ENCODE measurements at regions not wholly inside any gene's neighbourhood (a gene's known extent, or its start where the extent isn't known, plus 50 kb on each side); places are given as distances from the start of the nearest gene placed in this dataset.
"Not testable (repeated sequence)": the region's sequence is repeated elsewhere in the genome, so short reads cannot be mapped to it uniquely, and the experiment has no call there.

GRCh38 chr11:49377978-49378377, 169.6 kb upstream of the FOLH1 start:
- peaks cover 0 to 2% (median 0%) of the 10 kb centered on the region in 4 donors for H3K4me1 ChIP-seq (ENCODE audit: control insufficient read depth in 4 of 4, insufficient read depth in 4 of 4, low read length in 3 of 4)
- H3K4me3 ChIP-seq (ENCODE audit: low read depth in 1 of 3, low read length in 3 of 3): no peak overlapping the region
- no peaks in the 10 kb centered on the region for H3K36me3 ChIP-seq (ENCODE audit: control insufficient read depth in 4 of 4, insufficient read depth in 3 of 4, low read depth in 1 of 4, low read length in 3 of 4)
- no peak overlapping the region for H3K9ac ChIP-seq (ENCODE audit: low read depth in 1 of 2, low read length in 2 of 2)
- H3K9me3 ChIP-seq (ENCODE audit: control insufficient read depth in 4 of 4, low read length in 3 of 4): no peaks in the 10 kb centered on the region
- no peak overlapping the region for H3K27ac ChIP-seq (ENCODE audit: low read depth in 1 of 2, low read length in 2 of 2)
- TF ChIP-seq RXRA (IDR thresholded peaks at IDR 0.05) (no peak), MAX (IDR thresholded peaks at IDR 0.05) (no peak), ZBTB33 (IDR thresholded peaks at IDR 0.05) (no peak)
- TF ChIP-seq, protein P1, sequence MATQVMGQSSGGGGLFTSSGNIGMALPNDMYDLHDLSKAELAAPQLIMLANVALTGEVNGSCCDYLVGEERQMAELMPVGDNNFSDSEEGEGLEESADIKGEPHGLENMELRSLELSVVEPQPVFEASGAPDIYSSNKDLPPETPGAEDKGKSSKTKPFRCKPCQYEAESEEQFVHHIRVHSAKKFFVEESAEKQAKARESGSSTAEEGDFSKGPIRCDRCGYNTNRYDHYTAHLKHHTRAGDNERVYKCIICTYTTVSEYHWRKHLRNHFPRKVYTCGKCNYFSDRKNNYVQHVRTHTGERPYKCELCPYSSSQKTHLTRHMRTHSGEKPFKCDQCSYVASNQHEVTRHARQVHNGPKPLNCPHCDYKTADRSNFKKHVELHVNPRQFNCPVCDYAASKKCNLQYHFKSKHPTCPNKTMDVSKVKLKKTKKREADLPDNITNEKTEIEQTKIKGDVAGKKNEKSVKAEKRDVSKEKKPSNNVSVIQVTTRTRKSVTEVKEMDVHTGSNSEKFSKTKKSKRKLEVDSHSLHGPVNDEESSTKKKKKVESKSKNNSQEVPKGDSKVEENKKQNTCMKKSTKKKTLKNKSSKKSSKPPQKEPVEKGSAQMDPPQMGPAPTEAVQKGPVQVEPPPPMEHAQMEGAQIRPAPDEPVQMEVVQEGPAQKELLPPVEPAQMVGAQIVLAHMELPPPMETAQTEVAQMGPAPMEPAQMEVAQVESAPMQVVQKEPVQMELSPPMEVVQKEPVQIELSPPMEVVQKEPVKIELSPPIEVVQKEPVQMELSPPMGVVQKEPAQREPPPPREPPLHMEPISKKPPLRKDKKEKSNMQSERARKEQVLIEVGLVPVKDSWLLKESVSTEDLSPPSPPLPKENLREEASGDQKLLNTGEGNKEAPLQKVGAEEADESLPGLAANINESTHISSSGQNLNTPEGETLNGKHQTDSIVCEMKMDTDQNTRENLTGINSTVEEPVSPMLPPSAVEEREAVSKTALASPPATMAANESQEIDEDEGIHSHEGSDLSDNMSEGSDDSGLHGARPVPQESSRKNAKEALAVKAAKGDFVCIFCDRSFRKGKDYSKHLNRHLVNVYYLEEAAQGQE (IDR thresholded peaks at IDR 0.05): peak; percentile 4
- TF ChIP-seq, protein P2, sequence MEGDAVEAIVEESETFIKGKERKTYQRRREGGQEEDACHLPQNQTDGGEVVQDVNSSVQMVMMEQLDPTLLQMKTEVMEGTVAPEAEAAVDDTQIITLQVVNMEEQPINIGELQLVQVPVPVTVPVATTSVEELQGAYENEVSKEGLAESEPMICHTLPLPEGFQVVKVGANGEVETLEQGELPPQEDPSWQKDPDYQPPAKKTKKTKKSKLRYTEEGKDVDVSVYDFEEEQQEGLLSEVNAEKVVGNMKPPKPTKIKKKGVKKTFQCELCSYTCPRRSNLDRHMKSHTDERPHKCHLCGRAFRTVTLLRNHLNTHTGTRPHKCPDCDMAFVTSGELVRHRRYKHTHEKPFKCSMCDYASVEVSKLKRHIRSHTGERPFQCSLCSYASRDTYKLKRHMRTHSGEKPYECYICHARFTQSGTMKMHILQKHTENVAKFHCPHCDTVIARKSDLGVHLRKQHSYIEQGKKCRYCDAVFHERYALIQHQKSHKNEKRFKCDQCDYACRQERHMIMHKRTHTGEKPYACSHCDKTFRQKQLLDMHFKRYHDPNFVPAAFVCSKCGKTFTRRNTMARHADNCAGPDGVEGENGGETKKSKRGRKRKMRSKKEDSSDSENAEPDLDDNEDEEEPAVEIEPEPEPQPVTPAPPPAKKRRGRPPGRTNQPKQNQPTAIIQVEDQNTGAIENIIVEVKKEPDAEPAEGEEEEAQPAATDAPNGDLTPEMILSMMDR (IDR thresholded peaks at IDR 0.05; ENCODE audit: low read depth, low read length, missing input control): no peak
- no peak for DNase-seq (ENCODE audit: low spot score)
- 41% methylated on average over 7 of the region's 7 CpGs for WGBS
- no peaks in the 10 kb centered on the region for H3K27me3 ChIP-seq (ENCODE audit: control insufficient read depth in 4 of 4, insufficient read depth in 4 of 4, low read length in 3 of 4)

DNA sequence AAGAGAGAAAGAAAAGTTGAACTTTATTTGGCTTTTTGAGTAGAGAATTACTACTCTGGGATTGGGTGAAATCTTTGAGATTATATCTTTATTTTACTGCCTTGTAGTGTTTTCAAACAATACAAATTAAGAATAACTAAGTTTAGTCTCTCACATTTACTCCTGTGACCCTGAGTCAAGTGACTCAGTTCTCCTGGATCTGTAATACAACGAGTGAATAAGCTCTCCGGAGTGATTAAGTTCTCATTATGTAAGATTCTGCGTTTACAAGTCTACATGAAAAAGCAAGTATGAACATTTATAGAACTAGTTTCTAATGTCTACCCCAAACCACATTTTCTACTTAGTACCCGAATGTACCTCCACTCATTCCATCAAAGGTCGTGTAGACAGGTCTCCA, 165.5 kb upstream of the FOLH1 start:
- not testable (repeated sequence) for H3K36me3 ChIP-seq (ENCODE audit: control insufficient read depth in 4 of 4, insufficient read depth in 3 of 4, low read depth in 1 of 4, low read length in 3 of 4); H3K9ac ChIP-seq (ENCODE audit: low read depth in 1 of 2, low read length in 2 of 2); H3K4me3 ChIP-seq (ENCODE audit: low read depth in 1 of 3, low read length in 3 of 3); DNase-seq (ENCODE audit: low spot score); H3K9me3 ChIP-seq (ENCODE audit: control insufficient read depth in 4 of 4, low read length in 3 of 4); H3K27ac ChIP-seq (ENCODE audit: low read depth in 1 of 2, low read length in 2 of 2); H3K27me3 ChIP-seq (ENCODE audit: control insufficient read depth in 4 of 4, insufficient read depth in 4 of 4, low read length in 3 of 4); H3K4me1 ChIP-seq (ENCODE audit: control insufficient read depth in 4 of 4, insufficient read depth in 4 of 4, low read length in 3 of 4)
- WGBS: 85% methylated on average over 5 of the region's 5 CpGs

DNA sequence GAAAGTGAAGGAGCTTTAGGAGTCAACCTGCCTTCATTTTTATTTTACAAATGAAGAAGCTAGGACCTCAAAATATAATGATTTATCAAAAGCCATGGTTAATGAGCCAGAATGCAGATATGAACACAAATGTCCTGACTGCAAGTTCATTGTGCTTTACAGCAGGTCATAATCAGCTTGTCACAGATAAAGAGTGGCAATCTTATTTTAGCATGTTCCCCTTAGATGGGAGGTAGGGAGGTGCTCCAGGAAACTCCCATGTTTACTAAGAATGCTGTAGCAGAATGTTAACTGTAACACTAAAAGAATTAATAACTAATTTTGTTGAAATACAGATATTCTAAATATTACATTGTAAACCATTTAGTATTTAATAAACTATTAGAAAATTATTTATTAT, 165.0 kb upstream of the FOLH1 start:
- H3K27me3 ChIP-seq (ENCODE audit: control insufficient read depth in 4 of 4, insufficient read depth in 4 of 4, low read length in 3 of 4); H3K4me3 ChIP-seq (ENCODE audit: low read depth in 1 of 3, low read length in 3 of 3); H3K36me3 ChIP-seq (ENCODE audit: control insufficient read depth in 4 of 4, insufficient read depth in 3 of 4, low read depth in 1 of 4, low read length in 3 of 4); H3K4me1 ChIP-seq (ENCODE audit: control insufficient read depth in 4 of 4, insufficient read depth in 4 of 4, low read length in 3 of 4); H3K9me3 ChIP-seq (ENCODE audit: control insufficient read depth in 4 of 4, low read length in 3 of 4); DNase-seq (ENCODE audit: low spot score); H3K27ac ChIP-seq (ENCODE audit: low read depth in 1 of 2, low read length in 2 of 2); H3K9ac ChIP-seq (ENCODE audit: low read depth in 1 of 2, low read length in 2 of 2): not testable (repeated sequence)
